GM18909 (cell line): ENCODE measurements at regions not wholly inside any gene's neighbourhood (a gene's known extent, or its start where the extent isn't known, plus 50 kb on each side); places are given as distances from the start of the nearest gene placed in this dataset.

Experiments
- ATAC-seq: cut with Tn5 transposase; IDR thresholded peaks from one replicate; pipeline ENCODE4 v1.9.1; 2021; ENCODE audit warnings: mild to moderate bottlenecking; ENCODE audit not compliant: unreplicated experiment, poor library complexity

- ATAC-seq: no peak
Observed at GRCh38 chr4:60223208-60223923, 976.8 kb upstream of the ADGRL3 start.

DNA sequence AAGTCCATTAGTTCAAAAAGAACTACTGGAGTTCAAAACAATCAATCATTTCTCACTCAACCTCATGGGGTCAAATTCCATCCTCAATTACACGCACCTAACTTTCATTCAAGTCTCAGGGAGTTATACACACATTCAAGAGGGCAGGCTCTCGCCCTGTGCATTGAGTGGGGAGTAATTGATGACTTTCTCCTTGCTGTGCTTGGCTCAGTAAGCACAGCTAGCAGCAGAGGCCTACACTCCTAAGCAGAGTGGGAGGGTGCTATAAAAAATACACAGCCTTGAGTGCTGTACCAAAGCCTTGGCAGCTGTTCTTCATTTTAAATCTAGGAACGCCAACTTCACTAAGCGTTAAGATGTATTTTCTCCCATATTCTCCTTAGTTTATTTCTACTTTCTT, 958.3 kb upstream of the ADGRL3 start:
- ATAC-seq: no peak

DNA sequence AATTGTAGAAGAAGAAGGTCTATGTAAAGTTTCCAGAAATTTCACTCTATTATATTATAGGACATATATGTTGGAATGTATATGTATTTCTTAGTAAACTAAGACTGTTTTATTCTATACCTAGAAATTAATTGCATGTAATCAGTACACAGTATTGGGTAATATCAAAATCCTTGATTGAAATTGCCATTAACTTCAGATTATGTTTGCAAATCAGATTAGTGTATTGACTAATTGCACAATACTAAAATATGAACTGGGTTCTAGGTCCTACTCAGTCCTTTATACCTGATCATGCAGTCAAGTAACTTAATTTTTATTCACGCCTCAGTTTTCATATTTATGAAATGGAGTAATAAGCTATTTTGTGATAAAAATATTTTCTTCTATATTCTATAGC, 950.3 kb upstream of the ADGRL3 start:
- no peak for ATAC-seq

DNA sequence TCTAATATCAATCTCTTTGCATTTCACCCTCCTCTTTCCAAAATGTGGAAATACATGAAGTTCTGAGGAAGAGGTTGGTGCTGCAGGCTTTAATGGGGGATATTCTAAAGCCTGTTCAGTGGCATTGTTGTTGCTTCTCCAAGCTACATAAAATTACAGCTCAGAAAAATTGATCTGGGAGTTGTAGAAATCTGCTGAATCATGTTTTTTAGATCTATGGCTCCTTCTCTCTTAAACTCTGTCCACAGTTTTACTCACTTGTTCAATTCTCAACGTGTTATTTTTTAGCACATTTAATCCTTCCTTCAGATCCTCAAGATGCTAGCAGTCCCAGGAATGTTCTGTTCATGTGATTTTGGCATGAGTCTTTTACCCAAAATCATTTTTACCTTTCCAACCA, 949.5 kb upstream of the ADGRL3 start:
- no peak for ATAC-seq

GRCh38 chr4:60259781-60260180, 940.3 kb upstream of the ADGRL3 start:
- no peak for ATAC-seq

DNA sequence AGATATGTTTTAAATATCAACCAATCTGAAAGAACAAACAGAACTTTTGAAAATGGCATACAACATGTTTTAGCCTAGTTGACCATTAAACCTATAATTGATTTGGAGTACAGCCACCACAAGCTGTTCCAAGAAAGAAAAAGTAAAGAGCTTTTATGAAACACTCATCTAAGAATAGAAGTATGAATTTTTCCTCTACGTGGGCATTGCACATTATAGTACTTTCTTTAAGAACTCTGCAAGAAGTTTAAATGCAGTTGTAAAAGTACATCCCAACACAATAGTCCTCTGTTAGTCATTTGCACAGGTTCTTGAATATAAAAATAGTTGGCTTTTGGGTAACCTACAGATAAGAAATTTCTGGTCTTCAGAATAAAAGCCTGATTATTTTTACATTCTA, 933.6 kb upstream of the ADGRL3 start:
- no peak for ATAC-seq

DNA sequence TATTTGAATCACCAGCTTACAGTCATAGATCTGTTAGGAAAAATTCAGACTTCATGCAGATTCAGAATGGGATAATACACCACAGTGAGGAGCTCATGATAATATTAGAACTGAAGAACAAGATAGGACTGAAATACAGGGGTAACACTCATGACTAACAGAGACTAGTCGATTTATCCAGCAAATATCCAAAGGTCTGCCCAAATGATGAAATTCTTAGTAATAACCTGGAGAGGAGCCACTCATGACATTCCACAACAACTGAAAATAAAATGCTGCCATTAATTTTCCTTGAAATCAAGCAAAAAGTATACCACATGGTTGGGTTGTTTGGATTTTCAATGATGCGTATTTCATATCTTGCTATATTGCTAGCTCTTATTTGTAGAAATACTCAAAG, 903.7 kb upstream of the ADGRL3 start:
- no peak for ATAC-seq

- ATAC-seq: no peak
Observed at GRCh38 chr4:60313611-60314178, 886.4 kb upstream of the ADGRL3 start.

- no peak for ATAC-seq
Observed at GRCh38 chr4:60314416-60314815, 885.7 kb upstream of the ADGRL3 start.

GRCh38 chr4:60315586-60315985, 884.5 kb upstream of the ADGRL3 start:
- no peak for ATAC-seq

- no peak for ATAC-seq
Observed at GRCh38 chr4:60326735-60327134, 873.4 kb upstream of the ADGRL3 start.

GRCh38 chr4:60327651-60328050, 872.5 kb upstream of the ADGRL3 start:
- ATAC-seq: no peak

GRCh38 chr4:60344908-60345307, 855.2 kb upstream of the ADGRL3 start:
- no peak for ATAC-seq

DNA sequence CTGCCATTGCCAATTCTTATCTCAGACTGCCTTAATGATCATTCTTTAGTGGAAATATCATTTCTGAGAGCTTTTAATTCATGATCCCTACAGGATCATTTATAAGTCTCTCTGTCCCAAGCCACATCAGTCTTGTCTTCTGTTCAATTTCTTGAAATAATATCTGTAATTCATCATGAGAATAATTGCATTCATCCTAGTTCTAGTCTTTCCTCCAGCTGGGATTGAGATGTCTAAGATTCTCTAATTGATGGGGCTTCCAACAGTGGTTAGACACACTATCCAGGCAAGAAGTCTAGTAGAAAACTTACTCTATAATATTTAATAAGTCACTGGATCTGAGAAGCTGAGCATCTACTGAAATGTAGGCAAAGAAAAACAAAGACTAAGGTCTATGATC, 854.7 kb upstream of the ADGRL3 start:
- no peak for ATAC-seq

- ATAC-seq: no peak
Observed at GRCh38 chr4:60359746-60360367, 840.3 kb upstream of the ADGRL3 start.

DNA sequence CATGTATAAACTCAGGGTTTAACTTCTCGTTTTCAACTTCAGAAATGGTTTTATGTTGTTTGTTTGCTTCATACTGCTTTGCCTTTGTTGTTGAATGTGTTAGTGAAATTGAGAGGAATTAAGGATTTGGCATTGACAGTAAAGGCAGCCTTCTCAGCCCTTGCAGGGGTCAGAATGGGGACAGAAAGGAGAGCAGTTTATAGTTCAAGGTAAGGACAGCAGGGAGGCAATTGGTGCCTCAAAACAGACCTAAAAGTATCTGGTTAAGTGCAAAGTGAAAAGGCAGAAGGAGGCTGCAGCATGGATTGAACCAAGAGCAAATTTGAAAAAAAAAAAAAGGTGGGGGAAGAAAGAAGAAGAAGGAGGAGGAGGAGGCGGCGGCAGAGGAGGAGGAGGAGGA, 835.0 kb upstream of the ADGRL3 start:
- ATAC-seq: no peak

GRCh38 chr4:60366661-60367060, 833.5 kb upstream of the ADGRL3 start:
- ATAC-seq: no peak

DNA sequence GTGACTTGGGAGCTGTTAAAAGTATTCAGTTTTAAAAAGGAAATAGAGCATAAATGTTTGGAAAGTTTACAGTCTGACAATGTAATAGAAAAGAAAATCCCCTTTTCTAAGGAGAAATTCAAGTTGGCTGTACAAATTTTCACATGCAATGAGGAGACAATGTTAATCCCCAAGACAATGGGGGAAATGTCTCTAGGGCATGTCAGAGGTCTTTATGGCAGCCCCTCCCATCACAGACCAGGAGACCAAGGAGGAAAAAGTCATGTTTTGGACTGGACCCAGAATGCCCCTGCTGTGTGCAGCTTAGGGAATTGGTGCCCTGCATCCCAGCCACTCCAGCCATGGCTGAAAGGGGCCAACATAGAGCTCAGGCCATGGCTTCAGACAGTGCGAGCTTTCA, 831.1 kb upstream of the ADGRL3 start:
- no peak for ATAC-seq

DNA sequence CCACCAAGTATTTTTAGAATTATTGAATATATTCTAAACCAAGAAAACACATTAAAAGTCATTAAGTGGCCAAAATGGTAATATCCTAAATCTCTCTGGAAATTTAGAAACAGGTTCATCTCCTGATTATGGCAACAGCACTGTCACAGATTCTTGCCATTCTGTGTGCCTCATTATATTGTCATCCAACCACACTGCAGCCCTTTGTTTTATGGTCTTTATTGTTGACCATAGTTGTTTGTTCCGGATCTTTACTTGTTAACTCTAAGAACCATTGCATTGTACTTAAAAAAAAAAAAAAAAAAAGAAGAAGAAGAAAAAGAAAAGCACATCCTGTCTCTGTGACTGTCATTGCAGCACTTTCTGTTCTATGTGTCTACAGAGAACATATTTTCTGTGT, 822.1 kb upstream of the ADGRL3 start:
- no peak for ATAC-seq

- ATAC-seq: no peak
Observed at GRCh38 chr4:60384516-60384915, 815.6 kb upstream of the ADGRL3 start.

GRCh38 chr4:60389633-60390032, 810.5 kb upstream of the ADGRL3 start:
- no peak for ATAC-seq
